Activated CD4-positive, alpha-beta T cell treated with anti-CD3 and anti-CD28 coated beads, Interleukin-2, Interleukin-6, amounts not matched to agents 100 ng/mL and 50 ng/mL, durations not matched to agents 16 hours and 8 hours (primary cell): ENCODE measurements at regions not wholly inside any gene's neighbourhood (a gene's known extent, or its start where the extent isn't known, plus 50 kb on each side); places are given as distances from the start of the nearest gene placed in this dataset.

Source experiments
- DNase-seq: peaks from one replicate; pipeline ENCODE4 v3.0.0-alpha.2; 2020

GRCh38 chr10:78301481-78301880, 267.8 kb downstream of the RPS24 start:
- DNase-seq = no peak

DNA sequence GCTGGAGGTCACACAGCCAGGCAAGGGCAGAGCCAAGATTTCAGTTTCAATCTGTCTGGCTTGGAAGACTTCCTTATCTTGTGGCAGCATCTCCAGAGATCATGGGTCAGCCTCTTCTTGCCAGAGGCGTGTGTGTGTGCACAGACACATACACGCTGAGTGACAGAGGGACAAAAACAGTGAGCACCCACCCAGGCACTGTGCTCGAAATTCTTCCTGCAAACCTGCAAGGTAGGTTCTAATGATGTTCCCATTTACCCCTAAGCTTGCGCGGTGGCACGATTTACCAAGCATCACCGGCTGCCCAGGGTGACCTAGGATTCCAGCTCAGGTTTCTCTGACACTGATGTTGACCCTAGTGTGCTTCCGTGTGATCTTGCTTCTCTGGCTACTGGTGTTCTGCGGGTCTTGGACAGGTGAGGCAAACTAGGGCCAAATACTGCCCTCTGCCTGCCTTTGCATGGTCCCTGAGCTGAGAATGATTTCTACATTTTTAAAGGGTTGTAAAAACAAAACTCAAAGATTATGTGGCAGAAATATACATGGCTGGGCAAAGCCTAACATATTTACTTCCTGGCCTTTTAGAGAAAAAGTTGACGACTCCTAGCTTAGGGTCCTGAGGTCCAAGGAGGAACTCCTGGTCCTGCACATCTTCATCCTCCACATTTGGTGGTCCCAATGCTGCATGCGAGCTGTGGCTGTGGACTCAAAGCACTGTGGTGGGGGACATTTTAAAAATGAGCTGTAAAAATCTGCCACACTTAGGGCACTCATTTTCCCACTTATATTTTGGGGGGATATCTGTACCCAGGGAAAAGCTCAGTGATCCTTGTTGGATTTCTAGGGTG, 268.5 kb downstream of the RPS24 start:
- no peak for DNase-seq

DNA sequence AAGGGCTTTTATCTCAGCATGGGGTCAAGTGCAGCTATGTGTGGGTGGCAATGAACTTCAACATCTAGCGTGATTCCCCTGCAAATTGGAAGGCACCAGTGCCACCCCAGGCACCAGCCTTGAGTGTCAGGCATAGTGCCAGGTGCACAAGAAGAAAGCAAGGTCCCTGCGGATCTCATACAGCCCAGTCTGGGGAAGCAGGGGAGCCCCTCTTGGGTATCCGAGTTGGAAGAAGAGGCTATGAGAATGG, 269.0 kb downstream of the RPS24 start:
- no peak for DNase-seq

GRCh38 chr10:78302989-78303854, 269.6 kb downstream of the RPS24 start:
- DNase-seq = peak; percentile 97

GRCh38 chr10:78304091-78305045, 270.7 kb downstream of the RPS24 start:
- DNase-seq = no peak

GRCh38 chr10:78305311-78305710, 271.6 kb downstream of the RPS24 start:
- DNase-seq = no peak

GRCh38 chr10:78306358-78306757, 272.7 kb downstream of the RPS24 start:
- DNase-seq = no peak

- no peak for DNase-seq
Measured at GRCh38 chr10:78307576-78307975, 273.9 kb downstream of the RPS24 start.

DNA sequence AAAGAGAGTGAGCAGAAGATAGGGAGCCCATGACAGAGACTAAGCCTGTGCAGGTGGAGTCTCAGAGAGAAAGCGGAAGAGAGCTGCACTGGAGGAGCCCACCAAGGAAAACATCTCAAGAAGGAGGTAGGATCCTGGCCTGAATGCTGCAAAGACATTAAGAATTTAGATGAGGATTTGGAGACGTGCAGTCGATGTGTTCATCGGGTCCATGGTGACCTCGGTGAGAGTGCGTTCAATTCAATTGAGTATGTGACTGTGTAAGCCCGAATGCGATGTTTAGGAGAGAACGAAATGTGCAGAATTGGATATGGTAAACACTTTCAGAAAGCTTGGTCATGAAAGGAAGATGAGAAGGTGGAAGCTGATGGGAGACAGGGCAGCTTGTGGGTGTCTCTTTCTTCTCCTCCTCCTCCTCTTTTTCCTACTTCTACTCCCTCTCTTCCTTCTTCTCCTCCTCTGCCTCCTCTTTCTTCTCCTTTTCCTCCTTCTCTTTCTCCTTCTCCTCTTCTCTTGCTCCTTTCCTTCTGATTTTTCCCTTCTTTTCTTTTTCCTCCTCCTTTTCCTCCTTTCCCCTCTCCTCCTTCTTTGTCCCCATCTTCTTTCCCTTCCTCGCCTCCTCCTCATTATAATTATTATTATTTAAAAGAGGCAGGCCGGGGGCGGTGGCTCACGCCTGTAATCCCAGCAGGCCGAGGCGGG, 276.0 kb downstream of the RPS24 start:
- no peak for DNase-seq

- no peak for DNase-seq
Measured at GRCh38 chr10:78310481-78311080, 276.9 kb downstream of the RPS24 start.

DNA sequence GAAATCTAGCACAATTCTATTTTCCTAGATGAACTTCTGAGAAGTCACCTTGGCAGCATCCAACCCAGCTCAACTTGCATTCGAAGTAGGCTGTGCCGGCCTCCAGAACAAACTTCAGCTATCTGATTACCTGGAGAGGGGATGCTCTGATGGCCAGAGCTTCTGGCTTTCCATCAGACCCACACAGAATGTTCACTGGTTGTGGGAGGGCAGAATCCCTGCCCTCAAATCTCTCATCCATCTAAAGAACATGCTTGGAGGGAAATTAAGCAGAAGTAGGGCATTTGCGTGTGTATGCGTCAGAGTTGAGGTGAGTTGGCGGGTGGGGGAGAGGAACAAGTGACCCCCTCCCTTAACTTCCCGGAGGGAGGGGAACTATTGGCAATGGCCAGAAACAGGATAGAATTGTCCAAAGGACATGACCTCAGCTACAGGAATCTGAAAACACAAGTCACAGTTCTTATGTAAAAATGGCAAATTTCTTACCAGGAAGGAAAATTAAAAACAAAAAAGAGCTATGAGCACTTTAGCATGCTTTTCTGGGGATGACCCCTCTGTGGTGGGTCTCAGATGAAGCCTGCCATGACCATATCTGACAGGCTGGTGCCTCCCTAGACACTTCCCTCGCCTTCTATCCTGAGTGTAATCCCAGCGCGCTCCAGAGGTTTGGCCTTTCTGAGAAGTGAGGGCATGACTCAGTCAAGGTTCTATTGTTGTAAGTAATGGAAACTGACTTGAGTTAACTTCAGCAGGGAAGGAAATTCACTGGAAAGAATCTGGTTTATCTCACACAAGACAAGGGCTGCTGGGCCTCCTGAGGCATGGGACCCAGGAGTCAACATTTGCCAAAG, 278.8 kb downstream of the RPS24 start:
- DNase-seq = no peak

DNA sequence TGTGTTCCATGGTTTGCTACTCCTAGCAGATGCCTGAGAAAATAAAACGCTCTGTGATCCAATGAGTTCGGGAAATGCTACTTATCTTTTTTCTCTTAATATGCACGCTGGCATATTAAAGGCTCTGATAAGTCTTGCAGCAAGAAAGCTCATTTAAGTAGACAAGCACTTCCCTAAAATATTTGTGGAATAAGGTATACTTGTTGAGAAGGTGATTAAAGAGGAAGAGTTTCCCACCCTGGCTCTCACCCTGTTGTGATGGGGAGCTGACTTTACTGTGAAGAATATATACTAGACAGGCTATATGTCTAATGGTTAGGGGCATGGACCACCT, 279.4 kb downstream of the RPS24 start:
- no peak for DNase-seq

DNA sequence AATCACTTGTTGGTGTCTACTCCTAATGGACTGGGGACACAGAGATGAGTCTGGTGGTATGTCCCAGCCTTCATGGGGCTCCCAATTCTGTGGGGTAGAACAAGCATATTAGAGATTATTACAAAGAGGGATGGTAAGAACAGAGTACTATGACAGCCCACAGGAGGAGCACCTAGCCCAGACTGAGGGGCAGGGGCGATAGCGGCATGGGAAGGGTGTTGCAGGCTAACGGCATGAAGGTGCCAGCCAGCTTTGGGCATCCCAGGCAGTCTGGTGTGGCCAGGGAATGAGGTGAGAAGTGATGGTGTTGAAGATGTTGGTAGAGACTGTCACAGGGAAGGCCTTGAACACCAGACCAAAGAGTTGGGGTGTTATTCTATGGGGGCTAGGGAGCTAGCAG, 280.0 kb downstream of the RPS24 start:
- DNase-seq = no peak

DNA sequence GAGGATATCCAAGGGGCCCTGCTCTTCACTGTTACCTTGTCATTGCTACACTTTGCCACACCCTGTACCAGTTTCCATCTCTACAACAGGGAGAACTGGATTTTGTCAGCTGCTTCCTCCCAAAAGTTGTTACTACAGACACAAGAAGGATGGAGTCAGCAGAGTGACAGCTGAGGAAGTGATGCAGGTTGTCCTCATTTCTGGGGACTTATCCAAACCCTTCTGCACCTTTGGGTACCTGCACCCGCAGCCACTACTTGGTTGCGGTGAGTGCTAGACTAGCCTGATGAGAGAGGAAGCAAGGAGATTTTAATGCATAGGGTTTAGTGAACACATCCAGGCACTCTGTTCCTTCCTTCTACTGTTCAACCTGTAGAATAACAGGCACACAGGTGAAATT, 281.0 kb downstream of the RPS24 start:
- DNase-seq = no peak

- no peak for DNase-seq
Measured at GRCh38 chr10:78316451-78316931, 282.8 kb downstream of the RPS24 start.

DNA sequence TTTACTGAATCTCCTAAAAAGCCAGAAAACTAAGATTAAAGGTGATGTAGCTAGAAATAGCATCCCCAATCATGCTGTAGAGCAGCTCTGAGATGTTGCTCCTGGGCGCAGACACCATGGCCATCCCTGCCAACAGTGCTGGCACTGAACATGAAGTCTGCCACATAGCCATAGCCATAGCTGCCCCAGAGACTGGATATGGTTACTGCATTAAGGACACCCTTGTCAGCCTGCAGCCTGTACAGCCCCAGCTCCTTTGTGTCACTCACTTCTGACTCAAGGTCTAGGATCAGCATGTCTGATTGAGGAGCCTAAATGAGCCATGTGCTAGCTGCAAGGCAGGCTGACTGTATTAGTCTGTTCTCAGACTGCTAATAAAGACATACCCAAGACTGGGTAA, 284.6 kb downstream of the RPS24 start:
- DNase-seq = no peak

DNA sequence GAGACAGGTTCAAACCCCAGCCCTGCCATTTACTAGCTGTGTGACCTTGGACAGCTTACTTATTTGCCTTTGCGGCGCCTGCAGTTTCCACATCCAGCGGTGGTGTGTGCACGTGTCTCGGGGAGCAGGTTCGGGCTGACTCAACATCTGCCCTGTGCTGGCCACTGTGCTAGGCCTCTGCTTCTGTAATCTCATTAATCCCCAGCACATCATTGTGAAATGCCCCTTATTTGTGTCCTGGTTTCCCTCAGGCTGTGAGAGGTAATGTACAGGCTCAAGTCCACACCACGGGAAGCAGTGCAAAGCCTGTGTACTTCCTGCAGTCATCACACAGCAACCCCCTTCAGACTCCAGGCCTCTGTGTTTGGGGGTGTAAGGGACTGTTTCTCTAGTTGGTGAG, 285.7 kb downstream of the RPS24 start:
- no peak for DNase-seq

DNA sequence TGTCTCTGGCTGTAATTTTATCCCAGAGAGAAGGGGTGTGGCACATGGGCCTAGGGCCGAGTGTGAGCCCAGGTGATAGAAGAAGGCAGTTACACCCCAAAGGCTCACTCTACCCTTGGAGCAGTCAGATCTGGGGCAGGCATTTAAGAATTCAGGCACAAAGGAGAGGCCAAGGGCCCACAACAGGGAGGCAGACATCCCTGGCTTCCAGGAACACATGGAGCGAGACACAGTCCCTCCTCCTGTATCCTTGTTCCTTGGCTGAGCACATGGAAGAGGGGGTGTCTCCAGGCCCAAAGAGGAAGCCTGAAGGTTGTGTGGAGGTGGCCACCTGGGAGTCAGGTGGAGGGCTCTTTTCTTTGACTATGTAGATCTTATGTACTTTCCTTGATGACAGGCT, 286.2 kb downstream of the RPS24 start:
- DNase-seq = no peak

GRCh38 chr10:78320506-78320905, 286.8 kb downstream of the RPS24 start:
- DNase-seq = no peak

- no peak for DNase-seq
Measured at GRCh38 chr10:78321000-78321399, 287.3 kb downstream of the RPS24 start.

DNA sequence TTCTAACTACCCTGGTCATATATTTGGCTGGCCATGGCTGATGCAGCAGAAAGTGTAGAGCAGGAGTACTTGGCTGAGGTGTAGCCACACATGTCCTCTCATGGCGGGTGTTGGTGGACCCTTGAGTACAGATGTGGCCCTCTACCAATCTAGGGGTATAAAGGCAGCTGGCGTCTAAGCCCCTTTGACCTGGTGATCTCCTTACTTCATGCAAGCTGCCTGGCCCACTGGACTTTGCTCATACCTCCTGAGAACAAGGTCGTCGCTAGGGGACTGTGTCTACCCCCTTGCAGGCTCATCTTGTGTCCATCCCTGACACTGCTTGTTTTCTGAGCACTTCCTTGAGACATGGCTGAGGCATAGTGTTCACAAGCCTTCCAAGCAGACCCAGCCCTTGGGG, 287.8 kb downstream of the RPS24 start:
- DNase-seq = no peak
